Psoas muscle (tissue), 7 donors: ENCODE measurements at regions not wholly inside any gene's neighbourhood (a gene's known extent, or its start where the extent isn't known, plus 50 kb on each side); places are given as distances from the start of the nearest gene placed in this dataset.

Experiments used
- ATAC-seq, 4 donors: fragments of 200-7000 bp; cut with Tn5 transposase; one replicate each; pipeline ENCODE4 v1.9.1; 2020; ENCODE audit warnings: moderate library complexity in 3 of 4, mild to moderate bottlenecking in 2 of 4
- DNase-seq, 2 donors: peaks; one replicate each; pipeline ENCODE4 v3.0.0-alpha.2; 2020
- H3K27ac ChIP-seq: fragments of 200-600 bp; one replicate; pipeline ENCODE4 v1.8.0; 2022
- H3K27me3 ChIP-seq, 3 donors: fragments of 200-600 bp in 1 of 3; one replicate each; pipeline versions ENCODE4 v1.6.1 to v1.8.0; 2013 to 2022; ENCODE audit warnings: low read length in 2 of 3, mild to moderate bottlenecking in 2 of 3, moderate library complexity in 1 of 3; ENCODE audit not compliant: insufficient read depth in 3 of 3
- H3K36me3 ChIP-seq, 2 donors: fragments of 200-600 bp in 1 of 2; one replicate each; pipeline versions ENCODE4 v1.6.1 to v1.8.0; 2013 to 2022; ENCODE audit warnings: low read depth in 1 of 2, mild to moderate bottlenecking in 1 of 2, moderate library complexity in 1 of 2; ENCODE audit not compliant: insufficient read depth in 1 of 2
- H3K4me1 ChIP-seq: fragments of 200-600 bp; one replicate; pipeline ENCODE4 v1.8.0; 2022
- H3K4me3 ChIP-seq: fragments of 200-600 bp; one replicate; pipeline ENCODE4 v1.8.0; 2022; ENCODE audit warnings: mild to moderate bottlenecking
- H3K9me3 ChIP-seq: fragments of 200-600 bp; one replicate; pipeline ENCODE4 v1.8.0; 2022
- whole genome bisulfite sequencing, 3 donors: extraction: QIAGEN DNeasy Blood & Tissue Kit; methylation state at CpG; one replicate each; pipeline versions ENCODE4 v1.1.6 to v1.1.7; 2013; 5-methylcytosine and 5-hydroxymethylcytosine counted together
- intact Hi-C, 2 donors: fragments of 100-400 bp; cut with DNase I; formaldehyde crosslinking; loops; one replicate each; pipeline versions ENCODE4 v1.11.0 to v1.14.2; 2022
- TF ChIP-seq, protein P1 (sequence below): fragments of 200-600 bp; IDR thresholded peaks from one replicate; pipeline ENCODE4 v1.8.0; 2022; ENCODE audit warnings: antibody characterized with exemption
- donor health status: healthy with polysubstance abuse.
- donor health status: DM: no; HTN: no; CAD: no; lungs with moderate emphysema.
- donor health status: Bipolar disorder and iron deficiency.
- donor health status: healthy.
- donor health status: DM: yes; HTN: yes; CAD: no.
- donor health status: DM: no; HTN: no; CAD: no.
- donor health status: DM: yes; HTN: yes; CAD: no.

DNA sequence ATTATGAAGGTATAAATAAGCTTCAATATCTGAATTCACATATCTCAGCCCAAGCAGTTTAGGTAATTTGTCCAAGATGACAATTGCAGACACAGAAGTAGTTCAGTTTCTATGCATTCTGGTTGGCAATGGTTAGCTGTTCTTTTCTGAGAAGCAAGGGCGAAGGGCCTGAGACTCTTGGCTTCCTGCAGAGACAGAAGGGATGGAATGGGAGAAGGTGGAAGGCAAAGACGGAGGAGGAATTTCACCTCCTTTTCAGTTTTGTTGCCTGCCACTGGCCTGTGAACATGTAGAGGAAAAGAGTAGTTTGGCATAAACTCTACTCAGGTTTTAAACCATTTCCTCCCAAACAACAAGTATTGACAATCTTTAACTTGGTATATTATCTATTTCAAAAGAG, 180.7 kb upstream of the HS3ST5 start:
- DNase-seq (no peak), ATAC-seq (no peak)
- Histone ChIP-seq H3K36me3 (no peaks in the 10 kb centered on the region), H3K4me3 (no peak overlapping the region), H3K27ac (no peak overlapping the region), H3K4me1 (no peaks in the 10 kb centered on the region), H3K9me3 (no peaks in the 10 kb centered on the region), H3K27me3 (no peaks in the 10 kb centered on the region)
- TF ChIP-seq, protein P1, sequence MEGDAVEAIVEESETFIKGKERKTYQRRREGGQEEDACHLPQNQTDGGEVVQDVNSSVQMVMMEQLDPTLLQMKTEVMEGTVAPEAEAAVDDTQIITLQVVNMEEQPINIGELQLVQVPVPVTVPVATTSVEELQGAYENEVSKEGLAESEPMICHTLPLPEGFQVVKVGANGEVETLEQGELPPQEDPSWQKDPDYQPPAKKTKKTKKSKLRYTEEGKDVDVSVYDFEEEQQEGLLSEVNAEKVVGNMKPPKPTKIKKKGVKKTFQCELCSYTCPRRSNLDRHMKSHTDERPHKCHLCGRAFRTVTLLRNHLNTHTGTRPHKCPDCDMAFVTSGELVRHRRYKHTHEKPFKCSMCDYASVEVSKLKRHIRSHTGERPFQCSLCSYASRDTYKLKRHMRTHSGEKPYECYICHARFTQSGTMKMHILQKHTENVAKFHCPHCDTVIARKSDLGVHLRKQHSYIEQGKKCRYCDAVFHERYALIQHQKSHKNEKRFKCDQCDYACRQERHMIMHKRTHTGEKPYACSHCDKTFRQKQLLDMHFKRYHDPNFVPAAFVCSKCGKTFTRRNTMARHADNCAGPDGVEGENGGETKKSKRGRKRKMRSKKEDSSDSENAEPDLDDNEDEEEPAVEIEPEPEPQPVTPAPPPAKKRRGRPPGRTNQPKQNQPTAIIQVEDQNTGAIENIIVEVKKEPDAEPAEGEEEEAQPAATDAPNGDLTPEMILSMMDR = no peak
- intact Hi-C loops = no loop called here
- 77 to 97% (median 92%) methylated on average over 2 of the region's 2 CpGs for WGBS, 3 donors

DNA sequence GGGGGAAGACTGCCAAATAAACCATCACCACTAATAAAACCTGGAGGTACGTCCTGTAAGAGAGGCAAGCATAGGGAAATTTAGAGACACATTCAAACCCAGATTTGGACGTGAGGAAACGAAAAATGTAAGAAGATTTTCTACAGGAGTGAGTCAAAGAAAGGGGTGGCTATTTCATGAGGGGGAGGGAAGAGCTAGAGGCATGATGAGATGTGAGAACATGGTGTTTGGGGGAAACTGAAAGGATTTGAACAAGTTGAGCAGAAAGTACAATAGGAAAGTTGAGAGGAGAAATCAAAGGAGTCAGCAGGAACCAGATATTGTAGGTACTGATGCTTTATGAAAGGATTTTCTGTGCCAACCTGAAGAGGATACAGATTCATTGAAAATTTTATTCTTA, 179.1 kb upstream of the HS3ST5 start:
- Histone ChIP-seq H3K27ac (no peak overlapping the region), H3K36me3 (no peaks in the 10 kb centered on the region), H3K4me3 (no peak overlapping the region), H3K27me3 (no peaks in the 10 kb centered on the region), H3K4me1 (no peaks in the 10 kb centered on the region), H3K9me3 (no peaks in the 10 kb centered on the region)
- WGBS, 3 donors = 70 to 82% (median 80%) methylated on average over 3 of the region's 3 CpGs
- intact Hi-C loops = no loop called here
- DNase-seq (no peak), ATAC-seq (no peak)
- TF ChIP-seq, protein P1 = no peak

DNA sequence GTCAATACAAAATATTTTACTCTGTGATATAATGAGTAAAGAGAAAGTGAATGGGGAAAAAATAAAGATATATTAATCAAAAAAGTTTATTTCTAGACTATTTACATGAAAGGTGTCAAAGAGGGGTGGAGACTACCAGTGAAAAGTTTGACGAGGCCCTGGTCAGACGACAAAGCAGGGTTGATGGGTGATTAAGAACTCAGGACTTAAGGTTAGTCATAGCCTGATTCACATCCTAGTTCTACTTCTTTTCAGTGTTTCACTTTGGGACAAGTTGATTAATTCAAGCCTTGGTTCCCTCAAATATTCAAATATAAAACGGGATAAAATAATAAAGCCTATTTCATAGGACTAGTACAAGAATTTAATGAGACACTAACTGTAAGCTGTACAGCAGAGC, 178.2 kb upstream of the HS3ST5 start:
- H3K9me3 ChIP-seq = no peaks in the 10 kb centered on the region
- H3K4me3 ChIP-seq = no peak overlapping the region
- intact Hi-C loops = no loop called here
- H3K27ac ChIP-seq = no peak overlapping the region
- ATAC-seq (no peak), DNase-seq (no peak)
- no peaks in the 10 kb centered on the region for H3K27me3 ChIP-seq
- whole genome bisulfite sequencing, 3 donors = 89 to 93% (median 93%) methylated on average over 3 of the region's 3 CpGs
- TF ChIP-seq, protein P1 = no peak
- no peaks in the 10 kb centered on the region for H3K4me1 ChIP-seq
- no peaks in the 10 kb centered on the region for H3K36me3 ChIP-seq

DNA sequence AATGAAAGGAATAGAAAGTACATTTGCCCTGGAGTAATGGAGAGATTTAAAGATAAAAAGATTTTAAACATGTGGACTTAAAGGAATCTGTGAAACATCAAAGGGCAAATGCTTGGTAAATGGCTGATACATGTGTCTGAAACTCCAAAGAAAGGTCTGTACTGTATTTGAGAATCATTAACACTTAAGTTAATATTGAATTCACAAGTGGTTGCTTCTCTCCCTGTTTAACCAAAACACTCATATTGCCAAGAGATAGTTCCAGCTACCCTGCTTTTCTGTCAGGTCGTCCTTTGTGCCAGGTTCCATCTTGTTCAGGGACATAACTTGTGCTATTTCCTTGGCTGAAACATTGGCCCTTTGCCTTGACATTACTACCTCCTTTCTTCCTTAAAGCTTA, 171.3 kb upstream of the HS3ST5 start:
- H3K27me3 ChIP-seq = no peaks in the 10 kb centered on the region

DNA sequence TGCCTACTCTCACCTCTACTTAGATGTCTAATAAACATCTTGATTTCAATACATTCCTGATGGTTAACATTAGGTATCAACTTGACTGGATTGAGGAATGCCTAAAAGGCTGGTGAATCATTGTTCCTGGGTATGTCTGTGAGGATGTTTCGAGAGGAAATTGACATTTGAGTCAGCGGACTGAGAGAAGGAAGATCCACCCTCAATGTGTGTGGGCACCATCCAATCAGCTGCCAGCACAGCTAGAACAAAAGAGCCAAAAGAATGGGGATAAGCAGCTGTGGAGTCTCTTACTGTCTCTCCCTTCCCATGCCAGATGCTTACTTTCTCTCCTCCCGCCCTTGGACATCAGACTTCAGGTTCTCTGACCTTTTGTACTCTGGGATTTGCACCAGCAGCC, 128.6 kb upstream of the HS3ST5 start:
- DNase-seq (no peak), ATAC-seq (no peak)
- no peak overlapping the region for H3K4me3 ChIP-seq
- TF ChIP-seq, protein P1 = no peak
- no peak overlapping the region for H3K27ac ChIP-seq
- intact Hi-C loops = no loop called here
- 67 to 89% (median 82%) methylated on average over 3 of the region's 3 CpGs for WGBS, 3 donors
- no peaks in the 10 kb centered on the region for H3K4me1 ChIP-seq
- H3K27me3 ChIP-seq = peaks cover 0 to 3% (median 2%) of the 10 kb centered on the region in 3 donors
- no peaks in the 10 kb centered on the region for H3K9me3 ChIP-seq
- no peaks in the 10 kb centered on the region for H3K36me3 ChIP-seq

More for the DNA sequence above, 171.3 kb upstream of the HS3ST5 start:
- intact Hi-C loops = no loop called here
- no peak for DNase-seq
- Histone ChIP-seq H3K36me3 (no peaks in the 10 kb centered on the region), H3K4me3 (no peak overlapping the region), H3K4me1 (no peaks in the 10 kb centered on the region), H3K27ac (no peak overlapping the region), H3K9me3 (no peaks in the 10 kb centered on the region)
- TF ChIP-seq, protein P1 = no peak
- WGBS, 3 donors = 42 to 60% (median 45%) methylated on average over 1 of the region's 1 CpG
- ATAC-seq = no peak
